ENCODE measurements at regions not wholly inside any gene's neighbourhood (a gene's known extent, or its start where the extent isn't known, plus 50 kb on each side); places are given as distances from the start of the nearest gene placed in this dataset.

DNA sequence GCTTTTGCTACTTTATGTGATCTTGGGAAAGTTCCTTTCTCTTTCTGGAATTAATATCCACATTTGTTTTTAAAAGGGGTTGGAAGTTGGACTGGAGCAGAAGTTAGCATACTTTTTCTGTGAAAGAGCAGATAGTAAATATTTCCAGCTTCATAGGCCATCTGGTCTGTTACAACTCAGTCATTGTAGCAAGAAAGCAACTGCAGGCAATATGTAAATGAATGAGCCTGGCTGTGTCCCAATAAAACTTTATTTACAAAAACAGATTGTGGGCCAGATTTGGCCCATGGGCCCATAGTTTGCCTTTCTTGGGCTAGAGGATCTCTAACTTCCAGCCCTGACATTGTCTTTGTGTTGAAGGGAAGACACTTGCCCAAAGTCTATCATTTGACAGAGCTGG lies 104.4 kb downstream of the ACTL7B start:
- TF ChIP-seq, protein P1, sequence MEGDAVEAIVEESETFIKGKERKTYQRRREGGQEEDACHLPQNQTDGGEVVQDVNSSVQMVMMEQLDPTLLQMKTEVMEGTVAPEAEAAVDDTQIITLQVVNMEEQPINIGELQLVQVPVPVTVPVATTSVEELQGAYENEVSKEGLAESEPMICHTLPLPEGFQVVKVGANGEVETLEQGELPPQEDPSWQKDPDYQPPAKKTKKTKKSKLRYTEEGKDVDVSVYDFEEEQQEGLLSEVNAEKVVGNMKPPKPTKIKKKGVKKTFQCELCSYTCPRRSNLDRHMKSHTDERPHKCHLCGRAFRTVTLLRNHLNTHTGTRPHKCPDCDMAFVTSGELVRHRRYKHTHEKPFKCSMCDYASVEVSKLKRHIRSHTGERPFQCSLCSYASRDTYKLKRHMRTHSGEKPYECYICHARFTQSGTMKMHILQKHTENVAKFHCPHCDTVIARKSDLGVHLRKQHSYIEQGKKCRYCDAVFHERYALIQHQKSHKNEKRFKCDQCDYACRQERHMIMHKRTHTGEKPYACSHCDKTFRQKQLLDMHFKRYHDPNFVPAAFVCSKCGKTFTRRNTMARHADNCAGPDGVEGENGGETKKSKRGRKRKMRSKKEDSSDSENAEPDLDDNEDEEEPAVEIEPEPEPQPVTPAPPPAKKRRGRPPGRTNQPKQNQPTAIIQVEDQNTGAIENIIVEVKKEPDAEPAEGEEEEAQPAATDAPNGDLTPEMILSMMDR (IDR thresholded peaks at IDR 0.05; ENCODE audit: low read depth, low read length, poor library complexity, severe bottlenecking) = no peak
- TF ChIP-seq EZH2phosphoT487 (IDR thresholded peaks at IDR 0.05; ENCODE audit: borderline replicate concordance, low read length) = no peak
- Histone ChIP-seq H3K27ac (ENCODE audit: low read depth, low read length) (no peak overlapping the region), H3K4me3 (ENCODE audit: low read length) (no peak overlapping the region), H3K9me3 (ENCODE audit: control insufficient read depth, insufficient read depth, low read length) (no peaks in the 10 kb centered on the region), H3K36me3 (ENCODE audit: control insufficient read depth, low read length) (no peaks in the 10 kb centered on the region), H3K4me2 (ENCODE audit: low read length) (no peak overlapping the region), H3K79me2 (ENCODE audit: control insufficient read depth, low read length) (no peaks in the 10 kb centered on the region), H3K4me1 (ENCODE audit: control insufficient read depth, low read length) (no peaks in the 10 kb centered on the region), H3K9me2 (replicated peaks; ENCODE audit: control insufficient read depth, low read length) (no peaks in the 10 kb centered on the region), H3F3A (ENCODE audit: control insufficient read depth, insufficient read depth) (no peaks in the 10 kb centered on the region), H4K20me1 (ENCODE audit: control insufficient read depth, insufficient read depth, low read depth, low read length) (no peaks in the 10 kb centered on the region), H3K27me3 (ENCODE audit: control insufficient read depth, low read length) (no peaks in the 10 kb centered on the region)

DNA sequence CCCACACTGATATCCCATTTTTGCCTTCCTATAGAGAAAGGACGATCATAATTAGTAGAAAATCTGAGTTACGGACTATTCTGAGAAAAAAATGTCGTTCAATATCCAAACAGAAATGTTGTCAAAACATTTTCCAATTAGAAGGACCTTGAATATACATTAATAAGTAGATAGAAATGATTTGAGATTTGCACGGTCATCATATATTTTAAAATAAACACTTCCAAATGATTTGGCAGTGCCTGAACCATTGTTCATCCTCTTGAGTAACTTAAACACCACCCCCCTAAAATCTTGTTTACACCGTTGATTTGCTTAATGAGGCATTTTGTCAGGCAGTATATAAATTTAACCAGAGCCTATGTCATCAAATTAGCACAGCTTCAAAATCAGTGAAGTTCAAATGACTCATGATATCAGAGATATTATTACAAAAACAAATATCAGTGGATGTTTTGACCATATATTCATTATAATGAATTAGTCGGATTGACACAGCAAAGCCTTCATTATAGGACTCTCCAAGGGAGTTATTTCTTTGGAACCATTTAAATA lies 105.0 kb downstream of the ACTL7B start:
- Histone ChIP-seq H3K9me3 (ENCODE audit: control insufficient read depth, insufficient read depth, low read length) (no peaks in the 10 kb centered on the region), H3K4me2 (ENCODE audit: low read length) (no peak overlapping the region), H3K79me2 (ENCODE audit: control insufficient read depth, low read length) (no peaks in the 10 kb centered on the region), H3K36me3 (ENCODE audit: control insufficient read depth, low read length) (no peaks in the 10 kb centered on the region), H3K27ac (ENCODE audit: low read depth, low read length) (no peak overlapping the region), H4K20me1 (ENCODE audit: control insufficient read depth, insufficient read depth, low read depth, low read length) (no peaks in the 10 kb centered on the region), H3K27me3 (ENCODE audit: control insufficient read depth, low read length) (no peaks in the 10 kb centered on the region), H3K4me3 (ENCODE audit: low read length) (no peak overlapping the region), H3F3A (ENCODE audit: control insufficient read depth, insufficient read depth) (no peaks in the 10 kb centered on the region), H3K4me1 (ENCODE audit: control insufficient read depth, low read length) (no peaks in the 10 kb centered on the region), H3K9me2 (replicated peaks; ENCODE audit: control insufficient read depth, low read length) (no peaks in the 10 kb centered on the region)
- TF ChIP-seq, protein P1 (IDR thresholded peaks at IDR 0.05; ENCODE audit: low read depth, low read length, poor library complexity, severe bottlenecking) = no peak
- TF ChIP-seq EZH2phosphoT487 (IDR thresholded peaks at IDR 0.05; ENCODE audit: borderline replicate concordance, low read length) = no peak

DNA sequence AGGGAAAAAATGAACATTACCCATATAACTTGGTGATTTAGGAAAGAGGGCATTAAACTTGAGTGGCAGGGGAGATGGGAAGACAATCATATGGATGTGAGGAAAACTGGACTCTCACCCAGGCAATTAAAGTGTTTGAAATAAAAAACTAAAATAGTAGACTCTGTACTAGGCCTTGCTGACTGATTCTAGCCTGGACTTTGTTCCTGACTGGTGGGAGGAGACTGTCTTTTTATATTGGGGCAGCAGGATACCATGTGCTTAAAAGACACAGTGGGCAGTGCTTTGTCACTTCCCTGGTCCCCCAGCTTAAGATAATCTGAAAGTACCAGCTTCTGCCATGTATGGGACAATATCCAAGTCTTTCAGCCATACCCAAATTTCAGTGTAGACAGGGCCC lies 107.0 kb downstream of the ACTL7B start:
- Histone ChIP-seq H3K4me1 (ENCODE audit: control insufficient read depth, low read length) (no peaks in the 10 kb centered on the region), H3K4me2 (ENCODE audit: low read length) (no peak overlapping the region), H3K27me3 (ENCODE audit: control insufficient read depth, low read length) (no peaks in the 10 kb centered on the region), H3K4me3 (ENCODE audit: low read length) (no peak overlapping the region), H3K27ac (ENCODE audit: low read depth, low read length) (no peak overlapping the region), H3K9me3 (ENCODE audit: control insufficient read depth, insufficient read depth, low read length) (no peaks in the 10 kb centered on the region), H3F3A (ENCODE audit: control insufficient read depth, insufficient read depth) (no peaks in the 10 kb centered on the region), H3K9me2 (replicated peaks; ENCODE audit: control insufficient read depth, low read length) (no peaks in the 10 kb centered on the region), H3K36me3 (ENCODE audit: control insufficient read depth, low read length) (no peaks in the 10 kb centered on the region), H3K79me2 (ENCODE audit: control insufficient read depth, low read length) (no peaks in the 10 kb centered on the region), H4K20me1 (ENCODE audit: control insufficient read depth, insufficient read depth, low read depth, low read length) (no peaks in the 10 kb centered on the region)
- no peak for TF ChIP-seq EZH2phosphoT487 (IDR thresholded peaks at IDR 0.05; ENCODE audit: borderline replicate concordance, low read length)
- TF ChIP-seq, protein P1 (IDR thresholded peaks at IDR 0.05; ENCODE audit: low read depth, low read length, poor library complexity, severe bottlenecking) = no peak
